WERI-Rb-1 (cell line): ENCODE measurements at regions not wholly inside any gene's neighbourhood (a gene's known extent, or its start where the extent isn't known, plus 50 kb on each side); places are given as distances from the start of the nearest gene placed in this dataset.

Experiments
- DNase-seq: peaks from one replicate; pipeline ENCODE4 v3.0.0-alpha.2; 2020
- H3K27ac ChIP-seq: fragments of 250-450 bp; sonication (Bioruptor Pico); 2 replicates; pipeline ENCODE4 v1.5.1; 2020; ENCODE audit warnings: mild to moderate bottlenecking, moderate library complexity
- H3K27me3 ChIP-seq: fragments of 250-450 bp; sonication (Bioruptor Pico); 2 replicates; pipeline ENCODE4 v1.5.1; 2021; ENCODE audit warnings: mild to moderate bottlenecking, low read depth, moderate library complexity; ENCODE audit not compliant: insufficient read depth, severe bottlenecking
- H3K36me3 ChIP-seq: fragments of 250-450 bp; sonication (Bioruptor Pico); 2 replicates; pipeline ENCODE4 v1.5.1; 2020; ENCODE audit warnings: mild to moderate bottlenecking, moderate library complexity
- H3K4me3 ChIP-seq: 2 replicates; pipeline ENCODE4 v1.5.1; 2011; ENCODE audit warnings: low read depth, mild to moderate bottlenecking, control low read depth, low read length
- H3K9me3 ChIP-seq: fragments of 250-450 bp; sonication (Bioruptor Pico); 2 replicates; pipeline ENCODE4 v1.5.1; 2021; ENCODE audit warnings: mild to moderate bottlenecking, moderate library complexity; ENCODE audit not compliant: severe bottlenecking
- TF ChIP-seq, protein P1 (sequence below): IDR thresholded peaks from 2 replicates; pipeline ENCODE4 v1.5.1; 2011; ENCODE audit warnings: low read depth, mild to moderate bottlenecking, control low read depth, inconsistent platforms, low read length

DNA sequence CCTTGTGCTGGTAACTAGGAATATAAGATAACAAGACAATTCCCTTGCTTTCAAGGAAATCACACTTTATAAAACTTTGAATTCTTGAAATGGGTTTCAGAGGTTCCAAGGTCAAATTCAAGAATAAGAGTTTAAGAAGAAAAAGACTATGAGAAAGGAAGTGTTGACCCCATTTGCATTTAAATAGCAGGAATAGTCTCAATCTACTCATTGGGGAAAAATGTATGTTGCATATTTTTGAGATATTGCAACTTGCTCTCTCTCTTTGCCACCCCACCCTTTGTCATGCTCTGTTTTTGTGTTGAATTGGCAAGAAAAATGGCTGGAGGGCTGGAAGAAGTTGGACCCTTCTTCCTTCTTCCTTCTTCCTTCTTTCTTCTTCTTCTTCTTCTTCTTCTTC lies 699.2 kb downstream of the TUSC7 start:
- Histone ChIP-seq H3K4me3 (no peak overlapping the region), H3K27me3 (no peaks in the 10 kb centered on the region), H3K9me3 (no peaks in the 10 kb centered on the region), H3K27ac (no peak overlapping the region), H3K36me3 (no peaks in the 10 kb centered on the region)
- DNase-seq = no peak
- TF ChIP-seq, protein P1, sequence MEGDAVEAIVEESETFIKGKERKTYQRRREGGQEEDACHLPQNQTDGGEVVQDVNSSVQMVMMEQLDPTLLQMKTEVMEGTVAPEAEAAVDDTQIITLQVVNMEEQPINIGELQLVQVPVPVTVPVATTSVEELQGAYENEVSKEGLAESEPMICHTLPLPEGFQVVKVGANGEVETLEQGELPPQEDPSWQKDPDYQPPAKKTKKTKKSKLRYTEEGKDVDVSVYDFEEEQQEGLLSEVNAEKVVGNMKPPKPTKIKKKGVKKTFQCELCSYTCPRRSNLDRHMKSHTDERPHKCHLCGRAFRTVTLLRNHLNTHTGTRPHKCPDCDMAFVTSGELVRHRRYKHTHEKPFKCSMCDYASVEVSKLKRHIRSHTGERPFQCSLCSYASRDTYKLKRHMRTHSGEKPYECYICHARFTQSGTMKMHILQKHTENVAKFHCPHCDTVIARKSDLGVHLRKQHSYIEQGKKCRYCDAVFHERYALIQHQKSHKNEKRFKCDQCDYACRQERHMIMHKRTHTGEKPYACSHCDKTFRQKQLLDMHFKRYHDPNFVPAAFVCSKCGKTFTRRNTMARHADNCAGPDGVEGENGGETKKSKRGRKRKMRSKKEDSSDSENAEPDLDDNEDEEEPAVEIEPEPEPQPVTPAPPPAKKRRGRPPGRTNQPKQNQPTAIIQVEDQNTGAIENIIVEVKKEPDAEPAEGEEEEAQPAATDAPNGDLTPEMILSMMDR = no peak

GRCh38 chr3:117409256-117409655 lies 699.7 kb downstream of the TUSC7 start:
- no peak overlapping the region for H3K27ac ChIP-seq
- H3K36me3 ChIP-seq = no peaks in the 10 kb centered on the region
- no peak for DNase-seq
- TF ChIP-seq, protein P1 = no peak
- H3K9me3 ChIP-seq = no peaks in the 10 kb centered on the region
- no peak overlapping the region for H3K4me3 ChIP-seq
- no peaks in the 10 kb centered on the region for H3K27me3 ChIP-seq

DNA sequence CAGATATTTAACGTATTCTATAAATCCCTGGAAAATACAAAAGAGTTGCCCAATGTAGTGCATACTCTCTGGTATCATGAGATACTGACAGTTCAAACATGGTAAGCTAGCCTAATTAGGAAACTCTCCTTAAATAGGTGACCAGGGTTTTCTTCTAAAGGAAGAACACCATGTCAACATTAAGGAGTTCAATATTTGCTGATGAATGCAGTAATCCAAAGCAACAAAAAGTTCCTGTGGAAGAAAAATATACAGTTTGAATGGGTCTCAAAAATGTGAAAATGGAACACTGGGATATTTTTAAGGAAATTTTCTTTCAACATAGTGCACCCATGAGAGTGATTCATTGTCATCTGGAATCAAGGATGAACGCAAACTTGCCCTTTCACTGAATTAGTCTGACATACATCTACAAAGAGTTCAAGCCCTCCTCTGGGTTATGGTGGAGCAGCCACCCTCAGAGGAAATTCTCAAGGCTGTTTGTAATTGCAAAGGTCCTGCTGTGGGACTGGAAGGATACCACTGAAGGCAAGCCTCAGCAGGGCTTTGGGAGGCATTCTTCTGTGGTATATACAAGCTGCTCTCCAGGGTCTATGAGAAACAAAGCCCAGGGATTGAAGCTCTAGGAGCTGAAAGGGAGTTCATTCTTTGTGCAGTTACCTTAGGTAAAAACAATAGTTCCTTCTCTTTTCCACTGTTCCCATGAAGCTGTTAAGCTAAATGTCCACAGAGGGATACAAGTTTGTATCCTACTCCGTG lies 700.3 kb downstream of the TUSC7 start:
- H3K36me3 ChIP-seq = no peaks in the 10 kb centered on the region
- no peak for DNase-seq
- no peaks in the 10 kb centered on the region for H3K9me3 ChIP-seq
- no peaks in the 10 kb centered on the region for H3K27me3 ChIP-seq
- TF ChIP-seq, protein P1 = no peak
- no peak overlapping the region for H3K4me3 ChIP-seq
- H3K27ac ChIP-seq = no peak overlapping the region

- Histone ChIP-seq H3K36me3 (no peaks in the 10 kb centered on the region), H3K4me3 (no peak overlapping the region), H3K27me3 (no peaks in the 10 kb centered on the region), H3K27ac (no peak overlapping the region), H3K9me3 (no peaks in the 10 kb centered on the region)
- no peak for DNase-seq
- TF ChIP-seq, protein P1 = no peak
These were observed 702.4 kb downstream of the TUSC7 start for GRCh38 chr3:117411971-117412370.

- no peak for DNase-seq
- no peak overlapping the region for H3K4me3 ChIP-seq
- no peaks in the 10 kb centered on the region for H3K9me3 ChIP-seq
- TF ChIP-seq, protein P1 = no peak
- no peaks in the 10 kb centered on the region for H3K36me3 ChIP-seq
- no peaks in the 10 kb centered on the region for H3K27me3 ChIP-seq
- no peak overlapping the region for H3K27ac ChIP-seq
These were observed 707.8 kb downstream of the TUSC7 start for GRCh38 chr3:117417411-117417810.

- Histone ChIP-seq H3K36me3 (no peaks in the 10 kb centered on the region), H3K4me3 (no peak overlapping the region), H3K27ac (no peak overlapping the region), H3K27me3 (no peaks in the 10 kb centered on the region), H3K9me3 (no peaks in the 10 kb centered on the region)
- DNase-seq = no peak
- TF ChIP-seq, protein P1 = no peak
These were observed 717.5 kb downstream of the TUSC7 start for GRCh38 chr3:117427081-117427480.
